Osteoblast (primary cell): ENCODE measurements at regions not wholly inside any gene's neighbourhood (a gene's known extent, or its start where the extent isn't known, plus 50 kb on each side); places are given as distances from the start of the nearest gene placed in this dataset.

Experiments used
- DNase-seq: peaks from one replicate; pipeline ENCODE4 v3.0.0; 2011; ENCODE audit warnings: low spot score, mixed read lengths; ENCODE audit not compliant: insufficient read length; ENCODE audit errors: missing footprints
- H2AFZ ChIP-seq: 2 replicates; pipeline ENCODE4 v1.6.0; 2011; ENCODE audit warnings: mild to moderate bottlenecking, low read length
- H3K27ac ChIP-seq: 2 replicates; pipeline ENCODE4 v1.5.1; 2011; ENCODE audit warnings: mild to moderate bottlenecking, low read depth, low read length, moderate library complexity
- H3K27me3 ChIP-seq: 2 replicates; pipeline ENCODE4 v1.6.0; 2012; ENCODE audit warnings: mild to moderate bottlenecking, control low read depth, inconsistent platforms, low read length, moderate library complexity; ENCODE audit not compliant: insufficient read depth
- H3K36me3 ChIP-seq: 2 replicates; pipeline ENCODE4 v1.5.1; 2011; ENCODE audit warnings: mild to moderate bottlenecking, low read length, control low read depth, moderate library complexity; ENCODE audit not compliant: insufficient read depth
- H3K4me1 ChIP-seq: 2 replicates; pipeline ENCODE4 v1.5.1; 2011; ENCODE audit warnings: mild to moderate bottlenecking, low read length, control low read depth, moderate library complexity; ENCODE audit not compliant: insufficient read depth
- H3K4me2 ChIP-seq: 2 replicates; pipeline ENCODE4 v1.6.0; 2011; ENCODE audit warnings: mild to moderate bottlenecking, low read length; ENCODE audit not compliant: insufficient read depth
- H3K4me3 ChIP-seq: fragments of 200-600 bp; sonication (generic); 3 replicates; pipeline ENCODE4 v1.5.1; 2012; ENCODE audit warnings: mild to moderate bottlenecking, low read length, inconsistent platforms; ENCODE audit not compliant: insufficient read depth
- H3K79me2 ChIP-seq: 2 replicates; pipeline ENCODE4 v1.6.0; 2012; ENCODE audit warnings: mild to moderate bottlenecking, low read length, control low read depth, inconsistent platforms; ENCODE audit not compliant: insufficient read depth
- H3K9me3 ChIP-seq: 2 replicates; pipeline ENCODE4 v1.5.1; 2011; ENCODE audit warnings: low read depth, low read length, control low read depth
- H4K20me1 ChIP-seq: 2 replicates; pipeline ENCODE4 v1.6.0; 2012; ENCODE audit warnings: mild to moderate bottlenecking, low read length, control low read depth; ENCODE audit not compliant: insufficient read depth
- CTCF ChIP-seq: IDR thresholded peaks from 2 replicates; pipeline ENCODE4 v1.5.1; 2011; ENCODE audit warnings: mild to moderate bottlenecking, low read depth, low read length, moderate library complexity; ENCODE audit errors: extremely low read depth

GRCh38 chr12:89959179-89959578 lies 250.5 kb upstream of the ATP2B1 start:
- peaks cover 13% of the 10 kb centered on the region for H3K4me1 ChIP-seq
- no peak overlapping the region for H3K4me3 ChIP-seq
- no peak overlapping the region for H3K27ac ChIP-seq
- no peak for DNase-seq
- no peaks in the 10 kb centered on the region for H3K79me2 ChIP-seq
- TF ChIP-seq CTCF = no peak
- no peaks in the 10 kb centered on the region for H3K9me3 ChIP-seq
- H3K4me2 ChIP-seq = no peak overlapping the region
- H3K27me3 ChIP-seq = no peaks in the 10 kb centered on the region
- H4K20me1 ChIP-seq = no peaks in the 10 kb centered on the region
- H2AFZ ChIP-seq = no peak overlapping the region
- H3K36me3 ChIP-seq = no peaks in the 10 kb centered on the region

- no peaks in the 10 kb centered on the region for H3K9me3 ChIP-seq
- no peaks in the 10 kb centered on the region for H3K79me2 ChIP-seq
- no peak overlapping the region for H3K4me3 ChIP-seq
- H2AFZ ChIP-seq = peak overlapping the region; percentile 37
- DNase-seq = no peak
- H3K4me1 ChIP-seq = peaks cover 24% of the 10 kb centered on the region
- H4K20me1 ChIP-seq = no peaks in the 10 kb centered on the region
- no peak overlapping the region for H3K27ac ChIP-seq
- H3K27me3 ChIP-seq = no peaks in the 10 kb centered on the region
- H3K36me3 ChIP-seq = no peaks in the 10 kb centered on the region
- TF ChIP-seq CTCF = no peak
- H3K4me2 ChIP-seq = no peak overlapping the region
Measured at GRCh38 chr12:89954259-89954658, 245.6 kb upstream of the ATP2B1 start.

- H3K4me1 ChIP-seq = peaks cover 48% of the 10 kb centered on the region
- no peaks in the 10 kb centered on the region for H3K27me3 ChIP-seq
- H3K27ac ChIP-seq = peak overlapping the region; percentile 98
- H3K79me2 ChIP-seq = no peaks in the 10 kb centered on the region
- no peaks in the 10 kb centered on the region for H4K20me1 ChIP-seq
- no peak for TF ChIP-seq CTCF
- H3K9me3 ChIP-seq = no peaks in the 10 kb centered on the region
- H3K4me2 ChIP-seq = no peak overlapping the region
- DNase-seq = no peak
- H3K4me3 ChIP-seq = no peak overlapping the region
- no peaks in the 10 kb centered on the region for H3K36me3 ChIP-seq
- no peak overlapping the region for H2AFZ ChIP-seq
Measured at GRCh38 chr12:89951694-89952060, 243.0 kb upstream of the ATP2B1 start.

- Histone ChIP-seq H2AFZ (no peak overlapping the region), H3K4me3 (no peak overlapping the region), H4K20me1 (no peaks in the 10 kb centered on the region), H3K4me2 (no peak overlapping the region), H3K79me2 (no peaks in the 10 kb centered on the region), H3K27me3 (no peaks in the 10 kb centered on the region), H3K36me3 (no peaks in the 10 kb centered on the region), H3K27ac (peak overlapping the region; percentile 98), H3K9me3 (no peaks in the 10 kb centered on the region), H3K4me1 (peaks cover 49% of the 10 kb centered on the region)
- no peak for TF ChIP-seq CTCF
- peak; percentile 80 for DNase-seq
Measured at GRCh38 chr12:89951050-89951693, 242.5 kb upstream of the ATP2B1 start.
